ENCODE measurements at regions not wholly inside any gene's neighbourhood (a gene's known extent, or its start where the extent isn't known, plus 50 kb on each side); places are given as distances from the start of the nearest gene placed in this dataset.
"Not testable (repeated sequence)": the region's sequence is repeated elsewhere in the genome, so short reads cannot be mapped to it uniquely, and the experiment has no call there.

DNA sequence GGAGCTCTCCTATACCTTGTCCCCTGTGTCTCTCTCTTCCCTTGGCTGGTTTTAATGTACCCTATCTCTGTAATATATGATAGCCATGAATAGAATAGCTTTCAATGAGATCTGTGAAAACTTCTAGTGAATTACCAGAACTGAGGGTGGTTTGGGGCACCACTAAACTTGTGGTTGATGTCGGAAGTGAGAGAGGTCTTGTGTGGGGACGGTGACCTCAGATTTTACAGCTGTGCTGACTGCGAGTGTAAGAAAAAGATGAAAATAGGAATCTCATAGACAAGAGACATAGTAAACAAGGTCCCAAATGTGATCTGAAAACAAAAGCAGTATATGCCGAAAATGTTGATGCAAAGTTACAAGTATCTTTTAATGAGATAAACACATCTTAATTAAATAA, 332.0 kb upstream of the SPHKAP start:
- DNase-seq (ENCODE audit: low spot score): not testable (repeated sequence)

DNA sequence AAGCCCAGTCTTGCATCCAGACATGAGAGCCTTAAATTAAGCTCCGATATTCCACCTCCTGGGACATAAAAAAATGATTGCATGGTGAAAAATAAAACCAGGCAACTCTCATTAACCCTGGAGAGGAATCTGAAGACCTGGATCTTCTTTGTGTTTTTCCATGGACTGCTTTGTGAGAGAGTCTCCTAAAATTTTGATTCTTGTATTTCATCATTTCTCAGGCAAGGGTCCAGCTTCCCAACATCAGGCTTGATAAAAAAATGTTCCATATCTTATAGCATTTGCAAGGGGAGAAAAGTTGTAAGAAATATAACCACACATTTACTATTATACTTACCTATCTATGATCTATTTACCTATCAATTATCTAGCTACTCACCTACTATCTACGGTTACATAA, 327.5 kb upstream of the SPHKAP start:
- no peak for DNase-seq (ENCODE audit: low spot score)

DNA sequence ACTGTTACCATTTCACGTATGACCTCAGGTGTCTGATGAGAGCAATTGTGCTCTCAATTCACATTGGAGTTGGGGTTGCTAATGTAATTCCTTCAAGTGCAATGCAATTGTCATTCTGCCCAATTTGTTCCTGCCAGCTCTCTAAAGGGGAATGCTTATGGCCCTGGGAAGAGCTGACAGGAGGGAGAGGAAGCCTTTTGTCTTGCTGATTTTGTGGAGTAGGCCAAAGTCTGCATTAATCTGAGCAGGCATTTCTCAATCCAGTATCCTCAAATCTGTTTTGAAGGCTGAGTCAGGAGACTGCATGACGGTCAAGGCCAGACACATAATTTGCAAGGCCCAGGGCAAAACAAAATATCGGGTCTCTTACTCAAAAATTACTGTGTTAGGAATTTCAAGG, 326.4 kb upstream of the SPHKAP start:
- DNase-seq (ENCODE audit: low spot score): no peak

DNA sequence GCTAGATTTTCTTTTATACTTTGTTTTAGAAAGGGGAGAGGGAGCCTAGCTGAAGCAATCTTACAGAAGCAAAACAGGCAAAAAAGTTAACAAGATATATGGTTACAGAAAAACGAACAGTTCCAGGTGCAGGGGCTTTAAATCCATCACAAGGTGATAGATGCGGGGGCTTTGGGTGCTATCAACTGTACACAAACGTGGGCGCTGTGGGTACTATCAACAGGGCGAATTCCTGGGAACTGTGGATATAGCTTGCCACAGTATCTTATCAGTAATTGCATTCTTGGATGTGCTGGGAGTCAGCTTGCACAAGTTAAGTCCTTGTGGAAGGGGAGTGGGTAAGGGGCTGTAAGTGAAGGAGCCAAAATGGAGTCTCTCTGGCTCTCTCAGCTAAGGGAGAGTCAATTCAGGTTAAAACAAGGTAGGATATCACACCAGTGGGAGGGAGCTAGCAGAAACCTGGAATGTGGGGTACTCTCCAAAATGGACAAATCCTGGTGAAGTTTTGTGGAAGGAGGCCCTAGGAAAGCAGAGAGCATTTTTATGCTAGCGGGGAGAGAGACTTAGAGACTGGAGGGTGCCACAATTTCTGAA, 325.8 kb upstream of the SPHKAP start:
- no peak for DNase-seq (ENCODE audit: low spot score)

DNA sequence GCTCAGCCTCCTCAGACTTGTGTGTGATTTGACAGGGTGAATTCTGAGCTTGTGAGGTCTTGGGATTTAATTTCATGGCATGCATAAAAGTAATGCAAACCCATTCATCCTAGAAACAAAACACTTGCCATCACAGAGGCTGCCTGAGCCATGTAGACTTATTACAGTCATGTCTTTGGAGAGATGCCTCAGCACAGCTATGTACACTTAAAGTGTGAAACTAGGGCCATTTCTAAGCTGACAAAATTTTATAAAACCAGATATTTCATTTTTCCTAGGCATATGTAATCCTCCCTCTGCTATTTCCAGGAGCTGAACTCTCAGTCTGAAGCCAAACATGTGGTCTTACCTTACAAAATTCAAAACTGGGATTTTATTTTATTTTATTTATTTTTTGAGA, 322.2 kb upstream of the SPHKAP start:
- DNase-seq (ENCODE audit: low spot score): no peak

DNA sequence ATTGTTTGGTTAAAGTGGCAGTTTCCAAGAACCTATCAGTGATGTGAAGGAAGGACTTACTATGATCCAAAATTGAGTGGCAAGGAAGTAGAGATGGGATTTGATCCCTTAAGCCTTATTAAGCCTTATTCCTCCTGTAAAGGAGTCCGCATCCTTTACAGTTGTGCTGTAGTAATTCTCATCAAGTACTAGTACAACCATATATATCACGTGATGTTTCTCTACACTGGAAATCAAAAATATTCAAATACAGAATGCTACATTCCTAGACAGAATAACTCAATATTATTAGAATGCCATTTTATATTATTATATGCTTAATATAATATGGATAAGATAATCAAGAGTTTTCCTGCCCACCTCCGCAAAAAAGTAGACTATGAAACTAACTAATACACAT, 312.4 kb upstream of the SPHKAP start:
- no peak for DNase-seq (ENCODE audit: low spot score)

DNA sequence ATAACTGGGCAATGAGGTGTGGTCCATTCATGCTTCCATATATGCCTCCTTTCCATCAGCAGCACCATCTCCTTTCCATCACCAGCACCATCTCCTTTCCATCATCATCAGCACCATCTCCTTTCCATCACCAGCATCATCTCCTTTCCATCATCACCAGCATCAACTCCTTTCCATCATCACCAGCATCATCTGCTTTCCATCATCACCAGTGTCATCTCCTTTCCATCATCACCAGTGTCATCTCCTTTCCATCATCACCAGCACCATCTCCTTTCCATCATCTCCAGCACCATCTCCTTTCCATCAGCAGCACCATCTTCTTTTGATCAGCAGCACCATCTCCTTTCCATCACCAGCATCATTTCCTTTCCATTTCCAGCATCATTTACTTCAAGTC, 297.5 kb upstream of the SPHKAP start:
- DNase-seq (ENCODE audit: low spot score): no peak

DNA sequence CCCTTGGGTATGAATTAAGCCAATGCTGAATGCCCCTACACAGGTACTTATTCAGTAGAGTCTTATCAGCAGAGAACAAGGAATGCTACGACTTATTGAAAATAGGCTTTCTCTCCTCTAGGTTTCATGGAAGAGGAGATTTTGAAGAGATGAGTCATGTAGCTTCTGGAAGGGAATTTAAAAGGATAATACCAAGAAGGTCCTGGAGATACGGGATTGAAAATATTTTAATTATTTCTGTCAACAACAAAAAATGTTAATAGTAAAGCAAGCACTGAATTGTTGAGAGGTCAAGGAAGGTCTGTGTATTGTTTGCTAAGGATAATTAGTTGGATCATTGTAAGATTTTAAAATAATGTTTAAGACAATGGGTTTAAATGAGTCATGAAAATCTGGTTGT, 293.0 kb upstream of the SPHKAP start:
- DNase-seq (ENCODE audit: low spot score): no peak

DNA sequence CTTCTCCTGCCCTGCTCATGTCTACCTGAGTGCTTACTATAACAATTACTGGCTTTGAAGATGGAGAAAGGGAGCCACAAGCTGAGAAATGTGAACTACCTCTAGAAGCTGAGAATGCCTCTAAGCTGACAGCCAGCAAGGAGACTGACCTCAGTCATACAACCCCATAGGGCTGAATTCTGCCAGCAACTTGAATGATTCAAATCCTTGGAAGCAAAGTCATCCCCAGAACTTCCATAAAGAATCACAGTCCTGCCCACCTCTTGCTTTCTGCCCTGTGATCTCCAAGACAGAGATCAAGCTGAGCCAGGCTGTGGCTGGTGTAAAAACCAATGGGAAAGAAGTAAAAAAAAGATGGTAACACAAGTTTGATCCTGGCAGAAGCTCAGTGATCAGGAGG, 288.2 kb upstream of the SPHKAP start:
- DNase-seq (ENCODE audit: low spot score): no peak

DNA sequence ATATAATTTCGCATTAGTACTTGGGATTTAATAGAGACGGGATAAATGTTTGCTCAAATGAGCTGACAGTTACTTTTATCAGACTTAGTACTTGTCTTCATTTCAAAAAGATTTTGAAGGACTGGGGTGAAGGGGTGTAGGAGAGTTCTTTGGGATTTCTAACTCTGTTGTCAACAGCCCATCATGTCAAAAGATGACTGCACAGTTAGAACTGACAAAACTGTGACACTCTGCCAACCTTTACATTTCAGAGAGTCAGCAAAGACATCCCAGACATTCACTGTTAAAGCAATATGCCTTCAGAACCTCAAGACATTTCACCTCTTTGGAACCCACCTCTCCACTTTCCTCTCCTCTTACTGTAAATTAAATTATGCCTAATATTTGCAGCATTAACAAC, 285.4 kb upstream of the SPHKAP start:
- no peak for DNase-seq (ENCODE audit: low spot score)

DNA sequence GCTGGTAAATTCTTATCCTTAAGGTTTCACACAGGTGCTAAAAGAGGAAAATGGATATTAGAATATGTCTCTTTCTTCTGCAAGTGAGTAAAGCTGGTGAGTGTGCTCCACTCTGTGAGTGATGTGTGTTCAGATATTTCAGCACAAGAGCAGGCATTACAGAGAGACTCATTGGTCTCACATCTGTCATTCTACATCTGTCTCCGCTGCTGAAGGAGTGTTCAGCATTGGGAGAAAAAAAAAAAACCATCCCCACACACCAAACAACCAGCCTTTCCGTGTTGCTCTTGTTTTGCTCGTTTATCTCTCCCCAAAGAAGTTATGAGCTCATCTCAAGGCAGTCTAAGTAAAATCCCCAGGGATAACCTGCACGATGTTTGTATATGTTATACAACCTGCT, 283.9 kb upstream of the SPHKAP start:
- DNase-seq (ENCODE audit: low spot score): no peak

DNA sequence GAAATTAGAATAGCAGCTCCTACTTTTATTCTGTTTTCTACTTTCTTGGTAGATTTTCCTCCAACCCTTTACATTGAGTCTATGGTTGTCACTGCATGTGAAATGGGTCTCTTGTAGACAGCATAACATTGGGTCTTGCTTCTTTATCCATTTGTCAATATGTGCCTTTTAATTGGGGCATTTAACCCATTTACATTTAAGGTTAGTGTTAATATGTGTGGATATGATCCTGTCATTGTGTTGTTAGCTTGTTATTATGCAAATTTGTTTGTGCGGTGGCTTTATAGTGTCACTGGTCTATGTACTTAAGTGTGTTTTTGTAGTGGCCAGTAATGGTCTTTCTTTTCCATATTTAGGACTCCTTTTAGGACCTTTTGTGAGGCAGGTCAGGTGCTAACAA, 276.9 kb upstream of the SPHKAP start:
- no peak for DNase-seq (ENCODE audit: low spot score)

DNA sequence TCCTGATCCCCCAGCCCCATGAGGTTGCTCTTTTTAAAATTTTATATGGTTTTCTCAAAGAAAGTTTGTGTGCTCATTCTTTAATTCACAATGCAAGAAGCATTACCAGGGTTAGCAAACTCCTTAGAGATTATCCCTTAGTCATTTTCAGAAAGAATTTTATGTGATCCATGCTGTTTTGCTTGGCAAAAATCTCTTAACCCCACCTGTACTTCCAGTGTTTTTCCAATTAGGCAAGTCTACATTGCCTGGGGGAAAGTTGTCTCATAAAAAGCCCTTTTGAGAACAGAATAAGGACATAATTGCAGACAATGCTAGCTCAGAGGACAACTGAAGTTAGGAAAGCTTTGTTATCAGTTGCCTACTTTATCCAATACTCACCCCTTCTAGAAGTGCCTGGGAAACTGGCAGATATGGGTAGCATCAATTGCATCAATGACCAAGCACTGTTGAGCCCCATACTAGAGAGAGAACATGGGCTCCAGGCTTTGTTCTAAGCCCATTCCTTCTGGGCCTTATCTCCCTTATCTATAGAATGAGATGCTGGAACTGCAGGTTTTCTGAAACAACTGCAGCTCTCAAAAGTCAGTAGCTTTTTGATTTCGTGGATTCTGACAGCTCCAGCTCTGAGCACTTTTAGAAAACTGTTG, 265.9 kb upstream of the SPHKAP start:
- DNase-seq (ENCODE audit: low spot score): no peak

DNA sequence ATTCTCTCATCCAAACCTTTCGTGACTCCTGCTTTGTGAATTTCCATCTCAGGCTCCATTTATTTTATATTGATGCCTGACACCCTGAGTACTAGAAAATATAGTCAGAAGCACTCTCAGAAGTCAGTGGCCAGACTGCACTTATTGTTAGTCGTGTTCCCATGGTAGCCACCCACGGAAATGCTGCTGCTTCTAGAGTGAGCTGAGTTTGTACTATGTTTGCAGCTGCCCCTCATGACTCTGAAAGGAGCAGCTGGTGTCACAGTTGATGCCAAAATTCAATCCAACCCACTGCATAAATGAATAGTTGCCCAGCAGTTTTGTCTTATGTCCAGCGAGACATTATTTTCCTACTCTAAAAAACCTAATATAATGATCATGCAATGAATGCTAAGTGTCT, 265.2 kb upstream of the SPHKAP start:
- DNase-seq (ENCODE audit: low spot score): no peak

DNA sequence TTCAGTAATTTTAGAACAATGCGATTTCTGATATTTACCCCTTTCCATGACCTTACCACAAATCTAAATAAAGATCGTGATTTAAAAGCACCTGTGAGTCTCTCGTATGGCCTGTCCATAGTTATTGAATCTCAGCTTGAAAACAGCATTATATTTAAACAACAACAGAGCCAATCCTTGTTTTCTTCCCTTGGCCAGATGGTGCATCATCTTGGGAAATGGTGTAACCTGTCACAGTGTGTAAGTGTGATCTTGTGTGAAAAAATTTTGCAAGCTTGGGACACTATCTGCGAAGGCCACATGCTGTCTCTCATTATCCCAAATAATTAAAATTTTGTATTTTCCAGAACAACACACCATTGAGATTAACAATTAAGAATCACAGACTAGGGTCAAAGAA, 262.7 kb upstream of the SPHKAP start:
- no peak for DNase-seq (ENCODE audit: low spot score)

DNA sequence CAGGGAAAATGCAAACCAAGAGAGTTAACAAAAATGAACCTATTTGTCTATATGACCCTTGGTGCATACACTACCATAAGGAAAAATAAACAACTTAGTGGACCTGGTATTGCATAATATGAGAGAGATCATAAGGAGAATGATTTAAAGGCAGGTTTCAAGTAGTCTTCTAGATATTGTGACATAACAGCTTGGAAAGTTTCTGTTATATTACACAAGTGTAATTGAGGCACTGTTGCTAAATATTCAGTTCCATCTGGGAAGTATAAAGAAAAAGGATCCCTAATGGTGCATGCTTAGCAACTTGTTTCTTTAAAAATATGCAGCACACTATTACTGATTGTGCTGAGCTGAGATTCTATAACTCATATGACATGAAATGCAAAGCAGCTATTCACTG, 252.2 kb upstream of the SPHKAP start:
- DNase-seq (ENCODE audit: low spot score): no peak

DNA sequence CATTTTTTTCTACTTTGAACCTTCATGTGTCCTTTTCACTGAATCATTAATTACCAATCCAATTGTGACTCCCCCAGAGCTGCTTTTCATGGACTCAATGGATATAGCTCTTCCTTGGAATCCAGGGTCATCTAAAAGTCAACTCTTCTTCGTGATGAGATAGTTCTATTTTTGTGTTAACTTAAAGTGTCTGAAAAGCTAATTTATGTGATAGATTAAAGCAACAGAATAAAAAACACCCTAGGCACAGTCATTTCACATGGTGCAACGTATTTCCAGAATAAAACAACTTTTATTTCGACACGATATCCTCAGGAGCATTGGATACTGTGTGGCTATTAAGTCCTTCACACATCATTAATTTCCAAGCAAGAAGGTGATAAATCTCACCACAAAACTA, 250.6 kb upstream of the SPHKAP start:
- DNase-seq (ENCODE audit: low spot score): no peak

DNA sequence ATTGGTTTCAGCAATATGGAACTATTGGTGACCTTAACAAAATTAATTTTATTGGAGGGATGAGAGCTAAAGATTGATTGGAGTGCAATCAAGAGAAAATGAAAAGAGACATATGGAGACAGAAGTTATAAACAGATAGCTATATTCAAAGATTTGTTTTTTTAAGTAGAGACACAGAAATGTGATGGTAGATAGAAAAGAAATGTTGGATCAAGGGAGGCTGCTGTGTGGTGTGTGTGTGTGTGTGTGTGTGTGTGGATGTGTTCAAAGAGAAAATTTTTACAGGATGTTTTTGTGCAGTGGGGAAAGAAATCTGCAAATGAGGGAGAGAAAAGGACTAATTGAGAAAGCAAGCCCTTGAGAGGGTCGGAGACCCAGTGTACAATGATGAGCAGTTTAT, 249.5 kb upstream of the SPHKAP start:
- no peak for DNase-seq (ENCODE audit: low spot score)

DNA sequence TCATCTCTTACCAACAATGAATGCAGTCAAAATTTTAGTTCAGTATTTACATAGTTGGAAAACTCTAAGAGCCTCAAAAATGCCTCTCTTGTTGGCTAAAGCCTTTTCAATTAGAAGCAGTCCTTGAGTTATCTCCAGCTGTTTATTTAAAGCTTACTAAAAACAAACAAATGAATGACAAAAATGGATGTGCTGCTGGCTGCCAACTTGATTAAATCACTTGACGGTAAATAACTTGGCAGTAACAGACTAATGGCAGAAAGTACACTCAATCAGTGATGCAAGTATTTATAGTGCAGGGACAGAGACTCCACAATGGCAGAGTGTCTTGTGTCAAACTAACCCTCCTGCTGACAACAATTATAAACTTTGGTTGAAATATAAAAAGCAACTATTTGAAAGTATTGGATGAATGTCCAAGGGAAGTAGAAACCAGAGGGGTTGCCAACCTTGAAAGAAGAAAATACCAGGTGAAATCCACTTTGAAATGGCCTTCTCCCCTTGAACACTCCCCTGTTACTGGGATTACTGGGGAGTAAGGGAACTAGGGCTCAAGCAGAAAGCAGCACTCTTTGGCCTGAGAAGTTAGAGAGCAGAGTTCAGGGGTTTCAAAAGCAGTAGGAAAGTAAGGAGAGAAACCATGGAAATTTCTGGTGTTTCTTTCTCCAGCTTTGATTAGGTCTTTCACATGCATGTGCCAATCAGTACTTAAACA, 245.2 kb upstream of the SPHKAP start:
- DNase-seq (ENCODE audit: low spot score): no peak

DNA sequence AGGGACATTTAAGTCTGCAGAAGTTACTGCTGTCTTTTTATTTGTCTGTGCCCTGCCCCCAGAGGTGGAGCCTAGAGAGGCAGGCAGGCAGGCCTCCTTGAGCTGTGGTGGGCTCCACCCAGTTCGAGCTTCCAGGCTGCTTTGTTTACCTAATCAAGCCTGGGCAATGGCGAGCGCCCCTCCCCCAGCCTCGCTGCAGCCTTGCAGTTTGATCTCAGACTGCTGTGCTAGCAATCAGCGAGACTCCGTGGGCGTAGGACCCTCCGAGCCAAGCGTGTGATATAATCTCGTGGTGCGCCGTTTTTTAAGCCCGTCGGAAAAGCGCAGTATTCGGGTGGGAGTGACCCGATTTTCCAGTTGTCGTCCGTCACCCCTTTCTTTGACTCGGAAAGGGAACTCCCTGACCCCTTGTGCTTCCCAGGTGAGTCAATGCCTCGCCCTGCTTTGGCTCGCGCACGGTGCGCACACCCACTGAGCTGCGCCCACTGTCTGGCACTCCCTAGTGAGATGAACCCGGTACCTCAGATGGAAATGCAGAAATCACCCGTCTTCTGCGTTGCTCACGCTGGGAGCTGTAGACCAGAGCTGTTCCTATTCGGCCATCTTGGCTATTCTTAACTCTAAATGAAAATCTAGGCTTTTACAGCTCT, 244.0 kb upstream of the SPHKAP start:
- DNase-seq (ENCODE audit: low spot score): not testable (repeated sequence)

DNA sequence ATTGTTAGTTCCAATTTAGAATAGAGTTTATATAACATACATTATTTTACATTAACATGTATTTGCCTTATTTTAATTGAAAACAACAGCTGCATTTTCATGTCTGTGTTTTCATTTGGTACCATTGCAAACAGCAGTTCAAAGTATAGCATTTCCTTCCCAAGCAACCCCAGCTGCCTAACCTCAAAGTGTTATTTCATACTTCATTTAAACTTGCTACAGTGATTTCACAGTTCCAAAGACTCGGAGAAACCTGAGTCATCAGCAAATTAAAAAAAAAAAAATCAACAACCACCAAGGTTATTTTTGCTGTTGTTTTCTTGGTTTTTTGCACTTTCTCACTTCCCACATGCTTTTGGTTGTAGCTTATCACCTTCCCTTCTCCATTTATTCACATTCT, 236.5 kb upstream of the SPHKAP start:
- DNase-seq (ENCODE audit: low spot score): no peak

DNA sequence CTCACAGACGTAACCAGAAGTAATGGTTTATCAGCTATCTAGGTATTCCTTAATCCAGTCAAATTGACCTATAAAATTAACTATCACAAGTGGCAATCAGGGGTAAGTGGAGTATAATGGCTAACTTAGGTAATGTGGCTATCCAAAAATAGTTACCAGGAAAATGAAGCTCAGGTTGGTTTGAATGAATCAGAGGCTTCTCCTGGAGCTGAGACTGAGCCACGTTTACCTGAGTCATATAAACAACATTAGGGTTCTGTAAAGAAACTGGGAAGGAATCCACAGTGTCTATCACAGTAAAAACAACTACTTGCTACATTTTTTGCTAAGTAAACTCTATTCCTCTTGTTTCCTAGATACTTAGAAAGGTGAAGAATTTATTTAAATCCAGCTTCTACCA, 236.0 kb upstream of the SPHKAP start:
- no peak for DNase-seq (ENCODE audit: low spot score)

DNA sequence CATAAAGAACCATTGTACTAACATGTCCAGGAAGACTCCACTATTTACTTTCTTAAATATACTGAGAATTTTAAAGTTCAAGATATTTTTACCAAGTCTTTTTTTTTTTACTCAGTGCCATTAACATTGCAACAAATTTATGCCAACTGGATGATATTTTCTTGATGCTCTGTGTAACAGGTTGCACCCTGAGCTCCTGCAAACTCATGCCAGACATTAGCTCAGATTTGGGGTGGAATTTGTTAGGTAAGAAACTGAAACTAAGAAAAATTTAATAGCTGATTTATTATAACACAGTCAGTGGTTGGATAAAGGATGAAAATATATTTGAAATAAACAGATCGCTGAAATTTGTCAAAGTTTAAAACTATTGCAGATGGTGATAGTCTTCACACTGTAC, 228.6 kb upstream of the SPHKAP start:
- DNase-seq (ENCODE audit: low spot score): no peak
